Kasumi-1 (cell line): ENCODE measurements at regions not wholly inside any gene's neighbourhood (a gene's known extent, or its start where the extent isn't known, plus 50 kb on each side); places are given as distances from the start of the nearest gene placed in this dataset.
"Not testable (repeated sequence)": the region's sequence is repeated elsewhere in the genome, so short reads cannot be mapped to it uniquely, and the experiment has no call there.

Experiments used
- DNase-seq, 2 experiments: peaks; one replicate each; lab custom pipeline; 2025; lab: John Stamatoyannopoulos, UW

DNA sequence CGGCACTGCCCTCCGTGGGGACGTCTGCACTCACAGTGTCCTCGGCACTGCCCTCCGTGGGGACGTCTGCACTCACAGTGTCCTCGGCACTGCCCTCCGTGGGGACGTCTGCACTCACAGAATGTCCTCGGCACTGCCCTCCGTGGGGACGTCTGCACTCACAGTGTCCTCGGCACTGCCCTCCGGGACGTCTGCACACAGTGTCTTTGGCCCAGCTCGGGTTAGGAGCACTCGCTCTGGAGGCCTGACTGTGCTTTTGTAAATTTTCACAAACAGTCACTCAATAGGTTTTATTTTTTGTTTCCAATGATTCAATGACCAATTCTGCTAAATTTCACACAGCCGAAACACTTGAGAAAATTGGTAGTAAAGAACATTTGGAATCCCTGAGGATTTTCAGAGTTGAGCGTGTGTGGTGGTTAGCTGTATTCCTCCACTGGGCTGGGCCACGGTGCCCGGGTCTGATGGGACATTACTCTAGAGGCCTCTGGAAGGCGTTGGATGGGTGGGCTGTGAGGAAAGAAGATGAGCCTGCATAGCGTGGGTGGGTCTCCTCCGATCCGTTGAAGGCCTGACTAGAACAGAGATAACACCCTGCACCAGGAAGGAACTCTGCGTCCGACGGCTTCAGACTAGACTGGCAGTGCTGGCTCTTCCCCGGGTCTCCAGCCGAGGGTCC is 134.8 kb downstream of the RTP5 start:
- DNase-seq: no peak

DNA sequence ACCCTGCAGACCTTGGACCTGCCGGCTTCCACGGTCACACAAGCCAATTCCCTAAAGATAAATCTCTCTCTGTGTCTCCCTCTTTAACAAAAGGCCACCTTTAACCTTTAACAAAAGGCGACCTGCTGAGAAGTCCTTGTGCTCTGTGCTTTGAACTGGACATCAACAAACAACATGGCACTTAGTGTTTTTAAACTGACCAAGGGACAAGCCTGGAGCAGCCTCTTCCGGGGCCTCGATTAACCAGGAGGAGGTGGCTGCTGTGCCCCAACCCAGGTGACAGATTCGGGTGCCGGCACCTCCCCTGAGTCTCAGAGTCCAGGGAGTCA is 135.3 kb downstream of the RTP5 start:
- DNase-seq: no peak

- DNase-seq: not testable (repeated sequence)
Measured at GRCh38 chr2:242006091-242006634, 136.6 kb downstream of the RTP5 start.

GRCh38 chr2:242008908-242009307 is 139.4 kb downstream of the RTP5 start:
- not testable (repeated sequence) for DNase-seq

DNA sequence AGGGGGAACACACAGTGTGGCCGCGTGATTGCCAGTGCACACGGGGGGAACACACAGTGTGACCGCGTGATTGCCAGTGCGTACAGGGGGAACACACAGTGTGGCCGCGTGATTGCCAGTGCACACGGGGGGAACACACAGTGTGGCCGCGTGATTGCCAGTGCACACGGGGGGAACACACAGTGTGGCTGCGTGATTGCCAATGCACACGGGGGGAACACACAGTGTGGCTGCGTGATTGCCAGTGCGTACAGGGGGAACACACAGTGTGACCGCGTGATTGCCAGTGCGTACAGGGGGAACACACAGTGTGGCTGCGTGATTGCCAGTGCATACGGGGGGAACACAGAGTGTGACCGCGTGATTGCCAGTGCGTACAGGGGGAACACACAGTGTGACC is 140.3 kb downstream of the RTP5 start:
- not testable (repeated sequence) for DNase-seq

- DNase-seq: not testable (repeated sequence)
Measured at GRCh38 chr2:242010252-242011166, 141.0 kb downstream of the RTP5 start.

DNA sequence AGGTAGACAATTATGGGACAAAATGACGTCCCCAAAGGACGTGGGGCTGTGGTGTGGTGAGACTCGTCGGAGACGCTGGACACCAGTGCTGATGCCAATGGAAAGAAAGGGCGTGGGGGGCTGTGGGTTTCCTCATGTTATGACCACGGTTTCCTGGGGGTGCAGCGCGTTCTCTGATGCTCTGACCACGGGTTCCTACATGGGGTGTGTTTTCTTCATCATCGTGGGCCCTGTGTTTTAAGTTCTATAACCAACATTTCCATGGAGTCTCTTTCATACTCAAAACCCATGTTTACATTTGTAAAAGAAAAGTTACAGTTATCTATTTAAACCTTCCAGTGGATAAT is 141.6 kb downstream of the RTP5 start:
- no peak for DNase-seq

- DNase-seq: no peak
Measured at GRCh38 chr2:242011516-242011915, 142.0 kb downstream of the RTP5 start.

DNA sequence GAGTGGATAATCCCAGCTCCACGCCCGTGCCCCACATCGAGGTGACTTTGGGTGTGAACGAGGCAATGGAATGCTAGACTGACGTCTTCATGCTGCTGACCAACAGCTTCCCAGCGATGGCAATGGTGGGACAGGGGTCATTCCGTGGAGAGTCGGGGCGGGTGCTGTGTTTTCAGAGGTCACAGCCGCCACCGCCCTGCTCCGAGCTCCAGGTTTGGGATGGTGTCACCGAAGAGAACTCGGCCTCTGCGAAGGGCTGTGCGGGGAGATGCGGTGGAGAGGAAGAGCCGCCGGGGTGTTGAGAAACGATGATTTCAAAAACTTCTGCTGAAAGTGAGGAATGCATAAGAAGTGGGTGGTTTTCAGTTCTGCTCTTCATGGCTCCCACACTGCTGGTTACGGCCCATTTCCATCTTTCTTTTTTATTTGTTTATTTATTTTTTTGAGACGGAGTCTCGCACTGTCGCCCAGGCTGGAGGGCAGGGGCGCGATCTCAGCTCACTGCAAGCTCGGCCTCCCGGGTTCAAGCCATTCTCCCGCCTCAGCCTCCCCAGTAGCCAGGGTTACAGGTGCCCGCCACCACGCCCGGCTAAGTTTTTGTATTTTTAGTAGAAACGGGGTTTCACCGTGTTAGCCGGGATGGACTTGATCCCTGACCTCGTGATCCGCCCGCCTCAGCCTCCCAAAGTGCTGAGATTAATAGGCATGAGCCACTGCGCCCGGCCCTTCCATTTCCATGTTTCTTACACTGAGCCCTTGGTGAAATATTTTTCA is 142.6 kb downstream of the RTP5 start:
- no peak for DNase-seq

GRCh38 chr2:242012956-242013764 is 143.6 kb downstream of the RTP5 start:
- DNase-seq: no peak

DNA sequence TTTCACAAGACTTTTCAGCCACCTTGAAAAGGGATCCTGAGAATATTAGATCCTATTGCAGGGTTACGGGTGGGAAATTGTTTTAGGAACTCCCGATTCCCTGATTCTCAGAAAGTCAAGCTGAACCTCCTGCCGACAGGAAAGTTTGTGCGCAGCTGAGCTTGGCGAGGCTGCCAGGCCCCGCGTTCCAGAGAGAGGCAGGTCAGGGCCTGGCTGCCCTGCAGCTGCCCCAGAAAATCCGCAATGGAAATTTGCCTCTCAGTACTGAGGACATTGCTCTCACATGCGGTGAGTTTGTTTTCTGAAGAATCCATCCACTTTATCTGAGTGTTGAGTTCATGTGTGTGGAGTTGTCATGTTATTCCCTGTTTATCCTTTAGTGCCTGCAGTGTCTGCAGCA is 144.2 kb downstream of the RTP5 start:
- DNase-seq: no peak

DNA sequence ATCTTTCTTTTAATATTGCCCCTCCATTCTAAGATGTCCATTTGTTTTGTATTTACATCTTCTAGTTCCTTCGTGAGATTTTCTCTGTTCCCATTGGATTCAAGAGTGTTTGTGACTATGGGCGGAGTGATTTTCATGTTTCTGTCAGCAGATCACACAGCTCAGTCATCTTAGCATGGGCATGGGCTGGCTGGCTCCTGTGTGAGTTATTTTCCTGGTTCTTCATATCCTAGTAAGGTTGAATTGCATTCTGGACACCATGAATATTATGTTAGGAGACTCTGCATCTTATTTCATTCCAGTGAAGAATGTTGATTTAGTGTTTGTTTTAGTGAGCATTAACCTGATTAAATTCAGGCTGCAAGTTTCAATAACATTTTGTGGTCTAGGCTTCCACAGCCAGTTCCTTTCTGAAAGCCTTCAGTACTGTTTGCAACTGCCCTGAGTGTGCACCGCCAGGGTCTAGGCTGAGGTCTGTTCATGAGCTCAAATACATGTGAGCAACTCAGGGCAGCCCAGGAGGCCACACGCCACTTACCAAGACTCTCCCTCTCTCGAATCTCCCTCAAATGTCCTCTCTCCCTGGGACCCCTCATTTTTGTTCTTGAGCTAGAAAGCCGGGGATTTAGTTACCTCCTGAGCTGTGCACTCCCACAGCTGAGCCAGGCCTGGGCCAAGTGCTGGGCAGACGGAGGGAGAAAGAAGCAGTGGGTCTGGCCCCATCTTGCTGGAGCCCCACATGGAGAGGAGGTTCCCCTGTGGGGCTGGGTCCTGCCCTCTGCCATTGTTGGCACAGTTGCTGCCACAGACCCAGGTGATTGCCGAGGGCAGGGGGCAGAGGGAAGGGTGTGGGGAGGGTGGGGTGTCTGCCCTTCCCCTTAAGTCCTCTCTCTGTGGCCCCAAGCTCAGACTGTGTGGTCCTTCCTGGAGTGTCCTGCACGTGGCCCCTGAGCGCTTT is 145.9 kb downstream of the RTP5 start:
- DNase-seq: no peak

DNA sequence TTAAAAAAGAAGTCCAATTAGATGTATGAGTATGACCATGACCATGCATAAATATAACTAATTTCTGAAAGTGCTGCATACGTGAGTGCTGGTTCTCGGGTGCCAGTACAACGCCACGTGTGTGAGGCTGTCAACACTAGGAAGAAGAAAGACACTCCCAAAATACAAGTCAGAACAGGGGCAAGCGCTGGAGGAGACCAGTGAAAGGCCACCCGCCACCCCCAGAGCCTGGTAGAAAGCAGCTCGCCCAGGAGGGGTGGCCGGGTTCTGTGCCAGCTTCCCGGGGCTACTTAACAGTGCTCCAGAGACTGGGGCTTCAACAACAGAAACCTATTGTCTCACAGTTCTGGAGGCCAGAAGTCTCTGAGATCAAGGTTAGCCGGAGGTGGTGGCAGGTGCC is 147.6 kb downstream of the RTP5 start:
- DNase-seq: no peak

GRCh38 chr2:242018416-242018815 is 148.9 kb downstream of the RTP5 start:
- not testable (repeated sequence) for DNase-seq

GRCh38 chr2:242019344-242019743 is 149.8 kb downstream of the RTP5 start:
- no peak for DNase-seq

DNA sequence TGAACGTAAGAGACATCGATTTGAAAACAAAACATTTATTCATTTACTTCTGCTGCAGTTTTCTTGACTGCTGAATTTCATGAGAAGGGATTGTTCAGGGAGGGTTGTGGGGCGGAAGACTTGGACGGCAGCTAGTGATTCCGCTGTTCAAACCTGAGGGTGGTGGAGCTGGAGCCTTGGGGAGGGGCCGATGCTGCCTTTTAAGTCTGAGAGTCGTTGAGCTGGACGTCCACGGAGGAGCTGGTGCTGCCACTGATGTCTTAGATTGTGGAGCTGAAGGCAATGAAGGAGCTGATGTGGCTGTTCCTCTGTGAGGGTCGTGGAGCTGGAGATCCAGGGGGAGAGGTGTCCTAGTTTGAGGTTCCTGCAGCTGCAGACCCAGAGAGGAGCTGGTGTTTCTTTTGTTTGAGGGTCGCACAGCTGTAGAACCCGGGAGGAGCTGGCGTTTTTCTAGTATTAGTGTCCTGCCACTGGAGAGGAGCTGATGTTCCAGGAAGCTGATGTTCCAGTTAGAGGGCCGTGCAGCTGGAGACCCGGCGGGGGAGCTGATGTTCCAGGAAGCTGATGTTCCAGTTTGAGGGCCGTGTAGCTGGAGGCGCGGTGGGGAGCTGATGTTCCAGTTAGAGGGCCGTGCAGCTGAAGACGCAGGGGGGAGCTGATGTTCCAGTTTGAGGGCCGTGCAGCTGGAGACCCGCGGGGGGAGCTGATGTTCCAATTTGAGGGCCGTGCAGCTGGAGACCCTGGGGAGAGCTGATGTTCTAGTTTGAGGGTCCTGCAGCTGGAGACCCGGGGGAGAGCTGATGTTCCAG is 150.9 kb downstream of the RTP5 start:
- peak; percentile 8 to 15 for DNase-seq

GRCh38 chr2:242022550-242023290 is 153.2 kb downstream of the RTP5 start:
- DNase-seq: no peak

- no peak for DNase-seq
Measured at GRCh38 chr2:242024751-242025355, 155.3 kb downstream of the RTP5 start.
